HFF-Myc (cell line): ENCODE measurements at regions not wholly inside any gene's neighbourhood (a gene's known extent, or its start where the extent isn't known, plus 50 kb on each side); places are given as distances from the start of the nearest gene placed in this dataset.
A peak's percentile ranks its signal among the peaks of the same experiment; 100 is the strongest.
"Not testable (repeated sequence)": the region's sequence is repeated elsewhere in the genome, so short reads cannot be mapped to it uniquely, and the experiment has no call there.

Source experiments
- DNase-seq: peaks from one replicate; pipeline ENCODE4 v3.0.0-alpha.2; 2011; ENCODE audit warnings: low read depth; ENCODE audit errors: extremely low read depth
- H3K4me3 ChIP-seq: replicated peaks from 2 replicates; pipeline ENCODE4 v1.5.1; 2011; ENCODE audit warnings: low read depth, mild to moderate bottlenecking, control low read depth, low read length
- TF ChIP-seq, protein P1 (sequence below): IDR thresholded peaks from 2 replicates; pipeline ENCODE4 v1.5.1; 2012; ENCODE audit warnings: mild to moderate bottlenecking, low read depth, low read length, control low read depth; ENCODE audit errors: missing control alignments

DNA sequence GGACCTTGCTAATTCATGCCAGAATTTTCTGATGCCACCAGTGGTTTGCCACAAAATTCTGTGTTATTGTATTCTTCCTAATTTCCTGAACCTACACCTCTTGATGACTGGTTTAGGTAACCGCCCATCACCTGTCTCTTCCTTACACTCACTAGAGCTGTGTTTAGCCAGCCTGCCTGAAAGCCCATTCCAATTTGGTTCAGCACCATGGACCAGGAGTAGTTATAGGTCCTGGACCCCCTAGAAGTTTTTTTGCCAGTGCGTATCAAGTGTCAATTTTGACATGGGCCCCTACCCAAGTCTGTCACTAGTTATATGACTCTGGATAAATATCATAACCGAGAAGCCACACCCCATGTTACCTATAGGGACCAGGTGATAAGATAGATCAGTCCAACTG lies 94.0 kb upstream of the NAP1L1 start:
- H3K4me3 ChIP-seq = no peak overlapping the region
- DNase-seq = no peak
- TF ChIP-seq, protein P1, sequence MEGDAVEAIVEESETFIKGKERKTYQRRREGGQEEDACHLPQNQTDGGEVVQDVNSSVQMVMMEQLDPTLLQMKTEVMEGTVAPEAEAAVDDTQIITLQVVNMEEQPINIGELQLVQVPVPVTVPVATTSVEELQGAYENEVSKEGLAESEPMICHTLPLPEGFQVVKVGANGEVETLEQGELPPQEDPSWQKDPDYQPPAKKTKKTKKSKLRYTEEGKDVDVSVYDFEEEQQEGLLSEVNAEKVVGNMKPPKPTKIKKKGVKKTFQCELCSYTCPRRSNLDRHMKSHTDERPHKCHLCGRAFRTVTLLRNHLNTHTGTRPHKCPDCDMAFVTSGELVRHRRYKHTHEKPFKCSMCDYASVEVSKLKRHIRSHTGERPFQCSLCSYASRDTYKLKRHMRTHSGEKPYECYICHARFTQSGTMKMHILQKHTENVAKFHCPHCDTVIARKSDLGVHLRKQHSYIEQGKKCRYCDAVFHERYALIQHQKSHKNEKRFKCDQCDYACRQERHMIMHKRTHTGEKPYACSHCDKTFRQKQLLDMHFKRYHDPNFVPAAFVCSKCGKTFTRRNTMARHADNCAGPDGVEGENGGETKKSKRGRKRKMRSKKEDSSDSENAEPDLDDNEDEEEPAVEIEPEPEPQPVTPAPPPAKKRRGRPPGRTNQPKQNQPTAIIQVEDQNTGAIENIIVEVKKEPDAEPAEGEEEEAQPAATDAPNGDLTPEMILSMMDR = no peak

DNA sequence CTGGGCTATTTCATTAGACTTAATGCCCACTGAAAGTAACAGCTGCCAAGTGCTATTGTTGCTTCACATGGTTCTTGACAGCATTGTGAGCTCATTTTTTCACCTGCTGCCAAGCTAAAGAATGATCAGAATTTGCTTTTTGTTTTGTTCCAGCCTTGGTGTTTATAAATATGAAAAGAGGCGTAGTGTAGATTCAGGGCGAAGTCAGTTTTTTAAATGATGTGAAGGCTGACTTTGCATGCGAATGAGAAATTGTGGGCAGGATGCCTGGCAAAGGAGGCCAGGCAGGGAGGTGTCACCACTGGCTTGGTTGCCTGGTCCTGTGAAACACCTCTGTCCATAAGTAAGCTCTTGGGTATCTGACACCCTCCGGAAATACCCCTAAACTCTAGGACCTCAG lies 93.3 kb upstream of the NAP1L1 start:
- H3K4me3 ChIP-seq = no peak overlapping the region
- DNase-seq = no peak
- TF ChIP-seq, protein P1 = no peak

GRCh38 chr12:76176940-76177339 lies 92.5 kb upstream of the NAP1L1 start:
- DNase-seq = no peak
- H3K4me3 ChIP-seq = no peak overlapping the region
- TF ChIP-seq, protein P1 = no peak

GRCh38 chr12:76175946-76176345 lies 91.5 kb upstream of the NAP1L1 start:
- not testable (repeated sequence) for DNase-seq, H3K4me3 ChIP-seq

DNA sequence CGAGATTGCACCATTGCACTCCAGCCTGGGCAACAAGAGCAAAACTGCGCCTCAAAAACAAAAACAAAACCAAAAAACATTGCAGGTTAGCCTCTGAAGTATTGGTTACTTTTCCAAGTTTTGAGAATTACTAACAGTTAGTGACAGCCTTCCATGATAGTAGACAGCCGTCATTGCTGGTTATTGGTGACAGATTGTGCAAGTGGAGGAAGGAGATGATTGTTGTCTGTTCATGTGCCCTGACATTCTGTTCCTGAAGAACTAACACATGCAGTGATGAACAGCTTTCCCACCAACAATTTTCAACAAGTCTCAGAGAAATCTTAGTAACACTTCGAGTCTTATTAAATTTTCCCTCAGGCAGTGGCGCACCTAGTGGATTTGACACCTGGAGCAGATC lies 89.3 kb upstream of the NAP1L1 start:
- no peak for DNase-seq
- TF ChIP-seq, protein P1 = no peak
- no peak overlapping the region for H3K4me3 ChIP-seq

GRCh38 chr12:76158518-76159321 lies 74.2 kb upstream of the NAP1L1 start:
- no peak overlapping the region for H3K4me3 ChIP-seq
- DNase-seq = peak; percentile 61
- TF ChIP-seq, protein P1 = peak; percentile 77

- no peak for DNase-seq
- H3K4me3 ChIP-seq = no peak overlapping the region
- TF ChIP-seq, protein P1 = no peak
Observed at GRCh38 chr12:76156726-76157125, 72.2 kb upstream of the NAP1L1 start.
